Panc1 (cell line): ENCODE measurements at regions not wholly inside any gene's neighbourhood (a gene's known extent, or its start where the extent isn't known, plus 50 kb on each side); places are given as distances from the start of the nearest gene placed in this dataset.
"Not testable (repeated sequence)": the region's sequence is repeated elsewhere in the genome, so short reads cannot be mapped to it uniquely, and the experiment has no call there.

Source experiments
- ATAC-seq: fragments of 200-7000 bp; cut with Tn5 transposase; 2 replicates; pipeline ENCODE4 v1.9.1; 2020; ENCODE audit warnings: mild to moderate bottlenecking, moderate library complexity
- BruUV-seq: library from RNA; stranded (reverse); fragments of 400-500 nt; replicated peaks from 2 replicates; lab custom pipeline; 2021; lab: Mats Ljungman, UMichigan
- CTCF ChIA-PET: fragments of 300-600 bp; sonication (Branson Sonifier 250); formaldehyde crosslinking; loops from one replicate; lab custom pipeline; 2022; ENCODE audit warnings: antibody characterized with exemption; lab: Charles Lee
- POLR2A ChIA-PET: fragments of 300-600 bp; sonication (Branson Sonifier 250); formaldehyde crosslinking; loops from one replicate; lab custom pipeline; 2022; ENCODE audit warnings: antibody characterized with exemption; lab: Charles Lee
- DNase-seq: peaks from one replicate; pipeline ENCODE4 v3.0.0-alpha.2; 2010; ENCODE audit warnings: low read depth, low spot score
- H3K27ac ChIP-seq: 2 replicates; pipeline ENCODE4 v1.5.1; 2011; ENCODE audit warnings: mild to moderate bottlenecking, low read length, inconsistent platforms
- H3K27me3 ChIP-seq: fragments of 200-500 bp; sonication (Bioruptor generic); 2 replicates; pipeline ENCODE4 v1.6.0; 2014; ENCODE audit warnings: low read length, inconsistent platforms; ENCODE audit not compliant: control insufficient read depth, insufficient read depth
- H3K36me3 ChIP-seq: fragments of 200-500 bp; sonication (Bioruptor generic); 2 replicates; pipeline ENCODE4 v1.5.1; 2014; ENCODE audit warnings: inconsistent platforms, mild to moderate bottlenecking, low read length, moderate library complexity; ENCODE audit not compliant: control insufficient read depth, insufficient read depth
- H3K4me1 ChIP-seq: 2 replicates; pipeline ENCODE4 v1.5.1; 2011; ENCODE audit warnings: inconsistent platforms, mild to moderate bottlenecking, low read length, moderate library complexity; ENCODE audit not compliant: control insufficient read depth, insufficient read depth
- H3K4me3 ChIP-seq, 2 experiments: 2 replicates each; pipeline ENCODE4 v1.5.1; 2011 to 2012; ENCODE audit warnings: low read depth in 2 of 2, low read length in 2 of 2, mild to moderate bottlenecking in 2 of 2, inconsistent platforms in 1 of 2, moderate library complexity in 1 of 2
- H3K9me3 ChIP-seq: fragments of 200-500 bp; sonication (Bioruptor generic); 2 replicates; pipeline ENCODE4 v1.5.1; 2014; ENCODE audit warnings: low read depth, mild to moderate bottlenecking, inconsistent platforms, low read length, moderate library complexity; ENCODE audit not compliant: control insufficient read depth, insufficient read depth
- CTCF ChIP-seq: fragments of 450-650 bp; IDR thresholded peaks from 2 replicates; pipeline ENCODE4 v1.5.1; 2017; ENCODE audit warnings: mild to moderate bottlenecking
- POLR2AphosphoS5 ChIP-seq: IDR thresholded peaks from 2 replicates; pipeline ENCODE4 v1.6.1; 2012; ENCODE audit warnings: mild to moderate bottlenecking, low read depth, low read length, moderate library complexity
- SIN3A ChIP-seq: IDR thresholded peaks from 2 replicates; pipeline ENCODE4 v1.6.1; 2012; ENCODE audit warnings: low read depth, mild to moderate bottlenecking, low read length, moderate library complexity, borderline replicate concordance; ENCODE audit not compliant: insufficient read depth
- TCF7L2 ChIP-seq: IDR thresholded peaks from 2 replicates; pipeline ENCODE4 v1.6.1; 2011; ENCODE audit warnings: mild to moderate bottlenecking, low read depth, low read length, inconsistent platforms
- in situ Hi-C: cut with HindIII; loops from 2 replicates; pipeline ENCODE4 v1.10.0; 2016; ENCODE audit warnings: low sequenced_read_pairs, low pct_unique_long_range_greater_than_20kb
- intact Hi-C: fragments of 100-400 bp; cut with micrococcal nuclease; formaldehyde crosslinking; loops from one replicate; pipeline ENCODE4 v1.10.0; 2022; ENCODE audit not compliant: unreplicated experiment
- TF ChIP-seq, protein P1 (sequence below), 2 experiments: IDR thresholded peaks; 2 replicates each; pipeline ENCODE4 v1.6.1; 2011 to 2012; ENCODE audit warnings: low read depth in 2 of 2, control low read depth in 1 of 2, low read length in 1 of 2, mild to moderate bottlenecking in 1 of 2, moderate library complexity in 1 of 2; ENCODE audit not compliant: insufficient read depth in 1 of 2

GRCh38 chr7:81846398-81846797 lies 76.6 kb upstream of the HGF start:
- BruUV-seq, result no TSS peak
- DNase-seq, result no peak
- no peaks in the 10 kb centered on the region; the same call in 1 of the 2 replicates for H3K4me1 ChIP-seq
- intact Hi-C loops, result no loop called here
- H3K27me3 ChIP-seq, result no peaks in the 10 kb centered on the region
- in situ Hi-C loops, result no loop called here
- CTCF ChIA-PET, result no interaction called here
- POLR2A ChIA-PET, result no interaction called here
- no peak overlapping the region for H3K4me3 ChIP-seq
- no peak for ATAC-seq
- no peak overlapping the region for H3K27ac ChIP-seq
- TF ChIP-seq SIN3A (no peak), CTCF (no peak), TCF7L2 (no peak), POLR2AphosphoS5 (no peak)
- TF ChIP-seq, protein P1, sequence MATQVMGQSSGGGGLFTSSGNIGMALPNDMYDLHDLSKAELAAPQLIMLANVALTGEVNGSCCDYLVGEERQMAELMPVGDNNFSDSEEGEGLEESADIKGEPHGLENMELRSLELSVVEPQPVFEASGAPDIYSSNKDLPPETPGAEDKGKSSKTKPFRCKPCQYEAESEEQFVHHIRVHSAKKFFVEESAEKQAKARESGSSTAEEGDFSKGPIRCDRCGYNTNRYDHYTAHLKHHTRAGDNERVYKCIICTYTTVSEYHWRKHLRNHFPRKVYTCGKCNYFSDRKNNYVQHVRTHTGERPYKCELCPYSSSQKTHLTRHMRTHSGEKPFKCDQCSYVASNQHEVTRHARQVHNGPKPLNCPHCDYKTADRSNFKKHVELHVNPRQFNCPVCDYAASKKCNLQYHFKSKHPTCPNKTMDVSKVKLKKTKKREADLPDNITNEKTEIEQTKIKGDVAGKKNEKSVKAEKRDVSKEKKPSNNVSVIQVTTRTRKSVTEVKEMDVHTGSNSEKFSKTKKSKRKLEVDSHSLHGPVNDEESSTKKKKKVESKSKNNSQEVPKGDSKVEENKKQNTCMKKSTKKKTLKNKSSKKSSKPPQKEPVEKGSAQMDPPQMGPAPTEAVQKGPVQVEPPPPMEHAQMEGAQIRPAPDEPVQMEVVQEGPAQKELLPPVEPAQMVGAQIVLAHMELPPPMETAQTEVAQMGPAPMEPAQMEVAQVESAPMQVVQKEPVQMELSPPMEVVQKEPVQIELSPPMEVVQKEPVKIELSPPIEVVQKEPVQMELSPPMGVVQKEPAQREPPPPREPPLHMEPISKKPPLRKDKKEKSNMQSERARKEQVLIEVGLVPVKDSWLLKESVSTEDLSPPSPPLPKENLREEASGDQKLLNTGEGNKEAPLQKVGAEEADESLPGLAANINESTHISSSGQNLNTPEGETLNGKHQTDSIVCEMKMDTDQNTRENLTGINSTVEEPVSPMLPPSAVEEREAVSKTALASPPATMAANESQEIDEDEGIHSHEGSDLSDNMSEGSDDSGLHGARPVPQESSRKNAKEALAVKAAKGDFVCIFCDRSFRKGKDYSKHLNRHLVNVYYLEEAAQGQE (IDR thresholded peaks at IDR 0.05; ENCODE audit: insufficient read depth in 1 of 2, low read depth in 2 of 2, low read length in 1 of 2), result no peak
- H3K36me3 ChIP-seq, result no peaks in the 10 kb centered on the region
- H3K9me3 ChIP-seq, result no peaks in the 10 kb centered on the region

GRCh38 chr7:81845744-81846241 lies 75.9 kb upstream of the HGF start:
- intact Hi-C loops (no loop called here), in situ Hi-C loops (no loop called here)
- Histone ChIP-seq H3K27me3 (no peaks in the 10 kb centered on the region), H3K36me3 (no peaks in the 10 kb centered on the region), H3K4me1 (no peaks in the 10 kb centered on the region; the same call in 1 of the 2 replicates), H3K9me3 (no peaks in the 10 kb centered on the region), H3K27ac (no peak overlapping the region), H3K4me3 (no peak overlapping the region)
- BruUV-seq, result no TSS peak
- no peak for TF ChIP-seq POLR2AphosphoS5
- no peak for TF ChIP-seq SIN3A
- TF ChIP-seq TCF7L2, result no peak
- TF ChIP-seq, protein P1 (IDR thresholded peaks at IDR 0.05; ENCODE audit: insufficient read depth in 1 of 2, low read depth in 2 of 2, low read length in 1 of 2), result no peak
- no peak for TF ChIP-seq CTCF
- CTCF ChIA-PET, result no interaction called here
- DNase-seq (no peak), ATAC-seq (no peak)
- POLR2A ChIA-PET, result no interaction called here

GRCh38 chr7:81843657-81844056 lies 73.8 kb upstream of the HGF start:
- ATAC-seq, CTCF ChIA-PET, H3K4me3 ChIP-seq, H3K36me3 ChIP-seq, in situ Hi-C loops, H3K9me3 ChIP-seq, BruUV-seq, H3K27me3 ChIP-seq, H3K27ac ChIP-seq, H3K4me1 ChIP-seq, POLR2A ChIA-PET, DNase-seq, intact Hi-C loops: not testable (repeated sequence)
